IPS-NIHi7 (cell line): ENCODE measurements at regions not wholly inside any gene's neighbourhood (a gene's known extent, or its start where the extent isn't known, plus 50 kb on each side); places are given as distances from the start of the nearest gene placed in this dataset.
A peak's percentile ranks its signal among the peaks of the same experiment; 100 is the strongest.
"Not testable (repeated sequence)": the region's sequence is repeated elsewhere in the genome, so short reads cannot be mapped to it uniquely, and the experiment has no call there.

Experiments
- DNase-seq: peaks from one replicate; pipeline ENCODE4 v3.0.0; 2012; ENCODE audit warnings: mixed read lengths; ENCODE audit errors: extremely low spot score

DNA sequence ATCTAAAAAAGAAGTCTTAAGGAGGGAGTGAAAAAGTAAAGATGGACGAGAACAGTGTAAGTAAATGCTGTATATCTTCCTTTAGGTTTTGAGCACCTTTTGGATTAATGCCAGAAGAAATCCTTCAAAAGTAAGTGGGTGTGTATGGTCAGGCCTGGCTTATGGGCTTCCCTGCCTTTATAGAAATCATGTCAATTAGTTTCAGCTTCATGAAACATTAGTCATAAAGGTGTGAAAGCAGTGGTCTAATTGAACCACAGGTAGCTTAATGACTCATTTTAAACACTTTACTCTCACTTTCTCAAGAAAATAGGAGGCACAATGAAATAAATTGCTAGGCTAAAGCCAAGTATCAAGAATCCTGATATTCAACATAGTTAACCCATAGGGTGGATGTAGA, 467.4 kb upstream of the DPPA4 start:
- DNase-seq: no peak

DNA sequence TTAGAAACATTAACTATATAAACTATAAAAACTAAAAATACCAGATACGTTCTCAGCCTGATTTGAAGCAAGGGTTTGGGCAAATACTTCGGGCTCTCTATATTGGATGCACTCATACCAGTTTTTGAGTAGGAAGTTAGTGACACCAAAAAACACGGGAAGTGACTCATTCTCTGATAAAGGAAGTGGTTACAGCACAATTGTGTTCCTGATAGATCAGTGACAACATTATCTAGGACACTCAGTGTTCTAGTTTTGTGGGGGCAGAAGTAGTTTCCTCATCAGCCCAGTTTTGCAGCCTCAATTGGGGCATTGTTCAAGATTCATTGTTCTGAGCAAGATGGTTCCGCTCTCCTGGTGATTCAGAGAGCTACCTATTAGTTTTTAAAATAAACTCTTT, 469.6 kb upstream of the DPPA4 start:
- peak; percentile 10 for DNase-seq

DNA sequence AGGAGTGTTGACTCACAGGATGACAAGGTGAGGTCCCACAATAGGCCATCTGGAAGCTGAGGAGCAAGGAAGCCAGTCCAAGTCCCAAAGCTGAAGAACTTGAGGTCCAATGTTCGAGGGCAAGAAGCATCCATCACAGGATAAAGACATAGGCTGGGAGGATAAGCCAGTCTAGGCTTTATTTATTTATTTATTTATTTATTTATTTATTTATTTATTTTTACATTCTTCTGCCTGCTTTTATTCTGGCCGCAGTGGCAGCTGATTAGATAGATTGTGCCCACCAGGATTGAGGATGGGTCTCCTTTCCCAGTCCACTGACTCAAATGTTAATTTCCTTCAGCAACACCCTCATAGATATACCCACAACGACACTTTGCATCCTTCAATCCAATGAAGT, 472.2 kb upstream of the DPPA4 start:
- DNase-seq: no peak

DNA sequence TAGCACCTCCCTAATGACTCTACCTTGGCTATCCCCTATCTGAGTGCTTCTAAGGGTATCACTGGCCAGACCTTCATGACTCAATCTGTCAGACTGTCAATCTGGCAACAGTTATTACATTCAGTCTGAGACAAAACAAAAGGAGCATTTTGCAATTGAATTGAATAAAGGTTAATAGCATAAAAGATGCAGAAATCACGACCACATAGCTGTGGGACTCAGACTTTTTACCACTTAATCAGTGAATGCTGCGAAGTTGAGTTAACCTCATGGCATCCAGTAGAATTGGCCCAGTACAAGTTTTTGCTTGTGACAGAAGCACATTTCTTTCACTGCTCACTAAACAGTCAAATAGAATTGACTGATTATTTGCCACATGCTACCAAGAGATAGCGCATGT, 480.7 kb upstream of the DPPA4 start:
- no peak for DNase-seq

DNA sequence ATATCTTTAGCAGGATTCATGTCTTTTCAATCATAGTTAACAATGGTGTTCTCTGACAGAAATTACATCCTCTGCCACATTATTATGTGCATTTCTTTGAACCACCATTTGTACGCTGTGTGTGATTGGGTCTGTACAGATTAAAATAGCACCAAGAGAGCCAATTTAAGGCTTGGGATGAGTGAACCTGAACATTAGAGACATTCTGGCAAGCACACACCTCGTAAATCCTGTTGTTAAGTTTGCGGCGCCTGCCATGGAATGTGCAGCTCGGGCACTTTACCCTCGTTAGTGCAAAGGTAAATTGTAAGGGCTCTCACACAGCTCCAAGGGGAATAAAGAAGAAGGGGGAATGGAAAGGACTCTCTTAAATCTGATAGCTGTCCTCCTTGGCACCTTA, 482.4 kb upstream of the DPPA4 start:
- no peak for DNase-seq

DNA sequence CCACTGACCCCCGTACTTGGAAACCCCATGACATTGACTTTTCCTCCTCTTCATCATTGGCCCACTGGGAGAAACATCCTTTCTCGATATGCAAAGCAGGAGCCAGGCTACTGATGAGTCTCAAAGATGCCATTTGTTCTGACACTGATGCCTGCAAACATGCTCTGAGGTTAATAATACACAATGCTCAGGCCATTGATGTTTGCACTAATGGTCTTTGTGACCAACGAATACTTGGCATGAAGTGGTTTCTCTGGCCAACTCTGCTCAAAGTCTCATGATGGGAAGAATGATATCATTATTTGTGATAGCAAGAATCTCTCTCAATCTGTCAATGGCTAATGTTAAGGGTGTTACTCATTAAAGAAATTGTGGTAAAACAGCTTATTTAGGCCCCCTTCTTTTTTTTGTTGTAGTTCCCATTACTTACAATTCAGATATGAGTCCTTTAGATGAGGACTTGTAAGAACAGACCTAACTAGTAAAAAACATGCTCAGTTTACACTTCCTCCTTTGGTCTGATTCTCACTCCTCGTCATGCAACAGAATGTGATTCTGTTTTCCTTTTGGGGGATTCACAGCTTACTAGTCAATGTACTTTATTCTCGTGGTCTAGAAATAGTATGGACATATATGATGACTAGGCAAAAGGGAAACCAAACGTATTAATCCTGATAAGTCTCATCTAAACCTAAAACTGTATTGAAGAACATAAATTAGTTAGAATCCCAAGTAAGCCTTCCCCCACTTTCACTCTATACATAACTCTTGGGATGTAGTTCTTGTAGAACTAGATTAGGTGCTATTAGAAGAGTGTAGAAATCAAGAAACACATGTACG, 488.8 kb upstream of the DPPA4 start:
- no peak for DNase-seq

DNA sequence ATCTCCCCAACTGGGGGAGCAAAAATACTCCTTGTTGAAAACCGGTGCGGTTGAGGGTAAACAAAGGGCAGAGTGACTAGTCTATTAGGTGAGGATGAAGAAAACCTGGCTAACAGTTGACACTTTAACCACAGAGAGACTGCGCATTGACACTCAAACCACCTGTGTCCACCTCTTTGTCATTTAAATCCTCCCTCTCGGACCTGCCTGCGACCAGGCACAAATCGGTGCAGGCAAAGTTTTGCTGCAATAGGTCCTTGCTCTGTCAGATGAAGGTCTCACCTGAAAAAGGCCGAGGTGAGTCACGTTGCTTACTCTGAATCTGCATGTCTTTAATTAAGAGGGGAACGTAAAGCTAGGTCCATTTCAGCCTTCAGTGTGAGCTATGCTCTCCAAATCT, 494.1 kb upstream of the DPPA4 start:
- peak; percentile 41 for DNase-seq

DNA sequence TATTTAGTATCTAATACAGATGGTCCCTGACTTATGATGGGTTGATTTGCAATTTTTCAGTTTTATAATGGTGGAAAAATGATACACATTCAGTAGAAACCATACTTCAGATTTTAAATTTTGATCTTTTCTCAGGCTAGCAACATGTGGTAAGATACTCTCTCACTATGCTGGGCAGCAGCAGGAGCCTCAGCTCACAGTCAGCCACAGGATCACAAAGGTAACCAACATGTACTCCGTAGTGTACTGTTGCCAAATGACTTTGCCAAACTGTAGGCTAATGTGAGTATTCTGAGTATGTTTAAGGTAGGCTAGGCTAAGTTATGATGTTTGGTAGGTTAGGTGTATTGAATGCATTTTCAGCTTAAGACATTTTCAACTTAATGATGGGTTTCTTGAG, 498.6 kb upstream of the DPPA4 start:
- DNase-seq: no peak

DNA sequence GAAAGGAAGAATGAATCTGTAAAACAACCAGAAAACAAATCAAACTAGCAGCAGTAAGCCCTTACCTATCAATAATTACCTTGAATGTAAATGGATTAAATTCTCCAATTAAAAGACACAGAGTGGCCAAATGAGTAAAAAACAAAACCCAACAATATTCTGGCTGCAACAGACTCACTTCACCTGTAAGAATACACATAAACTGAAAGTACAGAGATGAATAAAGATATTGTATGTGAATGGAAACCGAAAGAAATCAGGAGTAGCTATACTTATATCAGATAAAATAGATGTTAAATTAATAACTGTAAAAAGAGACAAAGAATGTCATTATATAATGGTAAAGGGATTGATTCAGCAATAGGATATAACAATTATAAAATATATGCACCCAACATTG, 514.5 kb upstream of the DPPA4 start:
- no peak for DNase-seq

DNA sequence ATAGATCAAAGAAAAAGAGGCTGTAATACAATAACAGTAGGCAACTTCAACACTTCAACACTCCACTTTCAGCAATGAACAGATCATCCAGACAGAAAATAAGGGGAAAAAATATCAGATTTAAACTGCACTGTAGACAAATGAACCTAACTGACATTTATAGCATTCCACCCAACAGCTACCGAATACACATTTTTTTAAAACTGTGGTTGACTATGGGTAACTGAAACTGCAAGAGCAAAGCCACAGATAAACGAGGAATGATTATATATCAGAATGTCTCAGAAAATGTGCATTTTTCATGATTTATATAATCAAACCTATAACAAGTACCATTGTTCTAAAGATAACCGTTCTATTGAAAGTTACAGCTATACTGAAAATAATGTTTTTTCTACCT, 514.9 kb upstream of the DPPA4 start:
- no peak for DNase-seq

DNA sequence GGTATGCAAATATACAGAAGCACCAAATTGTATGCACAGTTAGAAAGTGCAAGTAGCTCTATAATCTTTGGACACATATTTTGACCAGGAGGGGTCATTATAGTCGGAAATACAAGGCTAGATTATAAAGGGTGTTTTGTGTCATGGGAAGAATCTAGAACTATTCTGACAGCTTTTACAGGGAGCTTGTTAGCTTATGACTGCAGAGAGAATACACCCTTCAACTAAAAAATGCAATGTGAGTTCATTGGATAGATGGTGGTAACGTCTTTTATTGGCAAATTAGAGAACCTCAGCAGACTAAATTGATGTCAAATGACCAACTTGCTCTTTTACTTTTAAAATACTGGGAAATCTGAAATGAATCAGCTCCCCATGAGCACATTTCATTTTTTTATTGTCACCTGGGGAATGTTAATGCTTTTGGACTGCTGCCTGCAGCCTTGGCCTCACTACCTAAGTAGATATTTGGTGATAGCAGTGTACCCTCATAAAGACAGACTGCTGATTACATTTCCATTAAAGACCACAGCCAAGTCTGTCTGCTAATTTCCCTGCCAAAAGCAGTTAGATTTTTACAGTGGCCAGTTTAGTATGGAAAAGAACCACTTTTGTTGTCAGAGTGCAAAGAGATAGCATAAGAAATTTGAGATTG, 515.9 kb upstream of the DPPA4 start:
- no peak for DNase-seq

DNA sequence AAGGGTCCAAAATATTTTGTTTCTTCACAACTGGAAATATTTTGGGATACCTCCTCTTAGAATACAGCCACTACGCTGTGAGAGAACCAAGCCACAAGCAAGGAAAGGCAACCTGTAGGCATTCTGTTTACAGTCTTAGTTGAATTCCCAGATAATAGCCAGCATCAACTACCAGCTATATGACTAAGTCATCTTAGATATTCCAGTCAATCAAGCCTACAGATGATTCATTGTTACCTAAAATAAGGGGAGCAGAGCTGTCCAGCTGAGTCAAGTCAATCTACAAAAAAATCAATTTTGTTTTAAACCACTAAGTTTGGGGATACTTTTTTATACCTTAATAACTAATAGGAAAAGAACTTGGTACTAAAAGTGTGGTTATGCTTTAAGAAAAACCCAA, 526.4 kb upstream of the DPPA4 start:
- no peak for DNase-seq

DNA sequence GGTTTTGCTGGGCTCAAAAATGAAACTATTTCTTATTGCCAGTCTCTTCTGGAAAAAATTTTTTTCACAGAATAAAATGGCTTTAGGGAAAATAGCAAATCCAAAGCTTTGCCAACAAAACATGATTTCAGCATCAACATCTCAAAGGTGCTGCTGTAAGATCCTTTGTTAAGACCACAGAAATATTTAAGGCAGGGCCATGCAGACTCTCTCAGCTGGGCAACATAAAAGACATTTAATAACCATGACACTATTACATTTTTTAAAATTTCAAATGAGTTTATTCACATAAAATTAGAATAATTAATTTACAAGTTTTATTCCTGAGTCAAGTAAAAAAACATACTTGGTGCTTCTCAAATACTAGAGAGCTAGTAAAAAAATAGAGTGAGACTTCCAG, 527.1 kb upstream of the DPPA4 start:
- DNase-seq: no peak

DNA sequence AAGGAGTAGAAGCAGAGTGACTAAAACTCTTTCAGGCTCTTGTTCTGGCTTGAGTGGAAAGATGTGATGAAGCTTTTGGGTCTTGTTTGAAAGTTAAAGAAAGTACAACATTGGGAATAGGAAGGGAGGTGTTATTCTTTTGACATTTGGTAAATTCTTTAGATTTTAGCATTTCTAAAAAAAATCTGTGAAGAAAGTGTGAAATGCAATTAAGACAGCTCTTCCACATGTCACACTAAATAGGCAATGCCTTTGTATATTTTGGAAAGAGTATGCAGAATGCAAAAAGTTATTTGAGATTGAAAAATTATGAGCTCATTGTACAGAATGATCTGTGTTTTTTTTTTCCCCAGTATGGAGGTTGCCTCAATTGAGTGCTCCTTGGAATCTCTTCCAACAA, 532.2 kb upstream of the DPPA4 start:
- DNase-seq: no peak

DNA sequence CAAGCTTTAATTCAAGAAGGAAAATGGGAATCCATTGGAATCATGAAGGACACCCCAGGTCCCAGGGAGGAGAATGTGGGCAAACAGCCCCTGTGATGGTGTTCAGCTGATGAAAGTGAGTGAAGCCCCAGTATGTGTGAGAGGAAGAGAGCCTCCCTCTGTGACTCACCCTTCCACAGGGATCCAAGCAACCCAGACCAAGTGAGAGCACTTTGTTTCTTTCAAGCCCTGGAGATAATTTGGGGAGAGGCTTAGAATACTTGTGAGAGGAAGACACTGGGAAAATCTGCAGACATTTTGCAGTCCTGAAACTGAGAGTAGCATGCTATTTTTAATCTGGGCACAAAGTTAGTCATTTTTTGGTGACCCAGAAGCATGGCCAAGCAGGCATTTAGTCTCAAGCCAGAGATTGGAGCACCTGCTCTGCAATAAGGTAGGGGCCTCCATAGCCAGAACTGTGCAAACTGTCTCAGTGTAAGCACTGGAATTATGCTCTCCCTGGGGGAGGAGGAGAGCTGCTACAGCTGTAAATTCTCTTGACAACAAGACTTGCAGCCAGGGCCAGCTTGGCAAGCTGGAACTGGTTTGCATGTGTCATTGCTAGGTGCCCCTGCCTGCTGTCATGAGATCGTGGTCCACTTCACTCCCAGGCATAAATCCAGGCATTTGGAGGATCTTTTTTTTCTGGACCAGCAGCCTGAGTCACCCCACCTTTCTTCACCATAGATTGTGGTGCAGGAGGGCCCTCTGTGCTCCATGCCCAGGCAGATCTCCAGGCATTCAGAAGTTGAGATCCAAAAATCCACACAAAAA, 537.8 kb upstream of the DPPA4 start:
- no peak for DNase-seq

DNA sequence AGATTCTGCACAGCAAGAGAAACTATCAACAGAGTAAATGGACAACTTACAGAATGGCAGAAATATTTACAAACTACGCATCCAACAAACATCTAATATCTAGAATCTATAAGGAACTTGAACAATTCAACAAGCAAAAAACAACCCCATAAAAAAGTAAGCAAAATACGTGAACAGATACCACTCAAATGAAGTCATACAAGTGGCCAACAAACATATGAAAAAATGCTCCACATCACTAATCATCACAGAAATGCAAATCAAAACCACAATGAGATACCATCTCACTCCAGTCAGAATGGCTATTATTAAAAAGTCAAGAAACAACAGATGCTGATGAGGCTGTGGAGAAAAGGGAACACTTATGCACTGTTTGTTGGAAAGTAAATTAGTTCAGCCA, 540.3 kb upstream of the DPPA4 start:
- not testable (repeated sequence) for DNase-seq

DNA sequence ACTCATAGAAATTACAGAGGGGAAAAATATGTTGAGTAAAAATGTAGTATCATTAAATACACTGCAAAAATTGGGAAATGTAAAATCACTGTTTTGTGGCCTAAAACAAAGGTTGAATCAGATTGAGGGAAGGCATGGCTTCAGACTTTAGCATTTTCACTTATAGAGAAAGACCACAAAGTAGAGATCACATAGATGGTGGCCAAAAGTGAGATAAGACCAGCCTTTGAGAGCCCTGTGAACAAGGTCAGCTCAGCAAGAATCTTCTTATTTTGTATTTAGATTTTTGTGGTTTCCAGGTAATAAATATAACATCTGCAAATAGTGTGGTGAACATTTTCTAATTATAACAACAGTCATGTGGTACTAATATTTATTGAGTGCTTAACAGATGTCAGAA, 544.8 kb upstream of the DPPA4 start:
- no peak for DNase-seq

DNA sequence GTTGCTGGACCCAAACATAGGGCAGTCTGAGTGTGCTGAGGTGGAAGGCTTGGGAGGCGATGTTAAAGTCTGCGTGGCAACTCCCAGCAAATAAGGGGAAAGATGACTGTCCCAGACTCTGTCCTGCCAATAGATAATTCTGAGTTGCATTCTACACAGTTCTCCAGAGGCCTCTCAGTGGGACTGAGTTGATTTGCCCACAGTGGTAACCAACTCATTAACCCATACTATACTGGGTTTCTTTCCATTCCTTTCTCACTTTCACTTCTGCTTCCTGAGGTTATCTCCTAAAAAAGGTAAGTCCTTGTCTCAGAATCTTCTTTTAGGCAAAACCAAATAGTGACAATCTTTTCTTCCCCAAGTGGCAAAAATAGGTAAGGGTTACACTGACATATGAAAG, 549.9 kb upstream of the DPPA4 start:
- DNase-seq: no peak

DNA sequence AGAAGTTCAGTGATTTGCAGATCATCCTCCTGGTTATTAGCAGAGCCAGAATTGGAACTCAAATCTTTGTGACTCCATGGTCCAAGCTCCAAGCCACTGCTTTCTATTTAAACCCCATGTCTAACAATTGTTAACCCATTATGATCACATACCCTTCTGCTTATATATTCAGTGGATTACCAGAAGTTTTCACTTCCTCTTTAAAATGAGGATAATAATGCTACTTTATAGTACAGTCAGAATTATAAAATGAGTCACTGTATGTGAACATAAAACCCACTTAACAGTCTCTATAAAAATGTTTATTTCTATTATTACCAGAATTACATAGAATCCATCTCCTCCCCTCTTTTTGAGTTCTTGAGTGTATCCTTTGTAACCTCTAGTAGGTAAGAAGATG, 550.7 kb upstream of the DPPA4 start:
- no peak for DNase-seq

DNA sequence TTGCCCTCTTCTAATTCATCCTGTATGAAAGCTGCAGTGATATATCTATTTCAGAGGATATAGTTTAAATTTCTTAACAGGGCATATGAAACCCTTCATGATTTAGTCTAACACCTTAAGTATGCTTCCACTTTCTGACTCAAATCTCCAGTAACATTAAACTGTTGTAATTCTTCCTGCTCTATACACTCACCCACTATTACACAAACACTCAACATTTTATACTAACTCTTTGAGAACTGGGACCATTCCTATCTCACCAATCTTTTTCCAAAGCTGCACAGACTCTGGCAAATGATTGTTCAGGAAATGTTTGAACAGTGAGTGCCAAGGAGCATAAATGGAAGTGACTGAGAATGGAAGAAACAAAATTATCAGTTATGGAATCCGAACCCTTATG, 560.4 kb upstream of the DPPA4 start:
- no peak for DNase-seq

DNA sequence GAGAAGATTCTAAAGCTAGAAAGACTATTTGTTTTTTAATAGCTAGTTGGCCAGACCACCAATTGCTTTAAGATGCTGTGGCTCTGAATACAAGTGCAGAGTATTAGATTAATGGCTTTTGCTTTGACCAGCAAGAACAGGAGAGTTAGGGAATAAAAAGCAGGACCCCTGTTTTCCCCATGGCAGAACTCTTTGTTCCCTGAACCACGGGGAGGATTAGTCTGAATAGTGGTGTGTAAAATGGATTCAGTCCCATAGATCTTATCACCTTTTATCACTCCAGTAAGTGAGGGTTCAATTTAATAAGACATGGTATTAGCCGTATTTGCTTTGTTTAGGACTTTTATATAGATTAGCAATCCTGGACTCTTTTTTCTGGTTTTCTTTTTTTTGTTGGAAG, 562.6 kb upstream of the DPPA4 start:
- DNase-seq: no peak

DNA sequence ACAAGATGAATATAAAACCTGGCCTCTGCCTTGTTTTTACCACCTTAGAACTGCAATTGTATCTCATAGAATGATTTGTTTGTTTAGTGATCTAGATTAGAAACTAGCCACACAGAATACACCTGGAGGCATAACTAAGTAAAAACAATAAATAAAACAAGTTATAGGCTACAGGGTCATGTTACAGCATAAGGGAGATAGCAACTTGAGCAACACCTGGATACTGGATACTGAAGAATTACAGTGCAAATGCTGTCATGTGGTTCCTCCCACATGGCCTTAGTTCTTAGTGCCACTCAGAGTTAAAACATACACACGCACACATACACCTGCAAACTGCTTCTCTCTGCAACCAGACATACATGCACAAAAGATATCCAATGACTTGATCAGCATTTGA, 563.4 kb upstream of the DPPA4 start:
- no peak for DNase-seq

DNA sequence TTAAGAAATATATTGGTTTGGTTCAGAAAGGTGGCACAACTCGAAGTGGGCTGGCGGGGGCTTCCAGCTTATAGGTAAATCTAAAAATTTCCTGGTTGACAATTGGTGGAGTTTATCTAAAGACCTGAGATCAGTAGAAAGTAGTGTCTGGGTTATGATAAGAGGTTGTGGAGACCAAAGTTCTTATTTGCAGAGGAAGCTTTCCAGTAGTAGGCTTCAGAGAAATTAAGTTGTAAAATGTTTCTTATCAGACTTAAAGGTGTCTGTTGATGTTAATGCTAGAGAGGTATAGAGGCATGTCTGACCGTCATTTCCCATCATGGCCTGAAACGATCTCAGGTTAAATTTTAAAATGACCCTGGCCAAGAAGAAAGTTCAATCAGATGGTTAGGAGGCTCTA, 565.2 kb upstream of the DPPA4 start:
- DNase-seq: no peak
